GM18502 (cell line): ENCODE measurements at regions not wholly inside any gene's neighbourhood (a gene's known extent, or its start where the extent isn't known, plus 50 kb on each side); places are given as distances from the start of the nearest gene placed in this dataset.
A peak's percentile ranks its signal among the peaks of the same experiment; 100 is the strongest.

ENCODE experiments used
- ATAC-seq: cut with Tn5 transposase; IDR thresholded peaks from one replicate; pipeline ENCODE4 v1.9.1; 2021; ENCODE audit warnings: mild to moderate bottlenecking; ENCODE audit not compliant: unreplicated experiment, poor library complexity

GRCh38 chr14:96723946-96724345, 73.2 kb upstream of the VRK1 start:
- ATAC-seq = no peak

- ATAC-seq = no peak
These were observed 72.0 kb upstream of the VRK1 start for GRCh38 chr14:96725232-96725631.

GRCh38 chr14:96727073-96727472, 70.1 kb upstream of the VRK1 start:
- ATAC-seq = no peak

- ATAC-seq = no peak
These were observed 69.7 kb upstream of the VRK1 start for GRCh38 chr14:96727491-96727890.

- ATAC-seq = no peak
These were observed 69.0 kb upstream of the VRK1 start for GRCh38 chr14:96727980-96728717.

- ATAC-seq = no peak
These were observed 67.3 kb upstream of the VRK1 start for GRCh38 chr14:96729889-96730288.

- ATAC-seq = no peak
These were observed 66.8 kb upstream of the VRK1 start for GRCh38 chr14:96730386-96730785.

GRCh38 chr14:96734076-96734622, 63.0 kb upstream of the VRK1 start:
- ATAC-seq = no peak

- ATAC-seq = no peak
These were observed 61.7 kb upstream of the VRK1 start for GRCh38 chr14:96735526-96735925.

GRCh38 chr14:96736439-96736838, 60.7 kb upstream of the VRK1 start:
- ATAC-seq = no peak

GRCh38 chr14:96737881-96738280, 59.3 kb upstream of the VRK1 start:
- no peak for ATAC-seq

- no peak for ATAC-seq
These were observed 57.8 kb upstream of the VRK1 start for GRCh38 chr14:96739200-96739910.

GRCh38 chr14:96741151-96741977, 55.8 kb upstream of the VRK1 start:
- ATAC-seq = peak; percentile 83

GRCh38 chr14:96744262-96744661, 52.9 kb upstream of the VRK1 start:
- ATAC-seq = no peak

- ATAC-seq = no peak
These were observed 51.6 kb upstream of the VRK1 start for GRCh38 chr14:96745500-96746051.

GRCh38 chr14:96746101-96746500, 51.1 kb upstream of the VRK1 start:
- no peak for ATAC-seq

- no peak for ATAC-seq
These were observed 50.2 kb upstream of the VRK1 start for GRCh38 chr14:96747006-96747405.
